ENCODE measurements at regions not wholly inside any gene's neighbourhood (a gene's known extent, or its start where the extent isn't known, plus 50 kb on each side); places are given as distances from the start of the nearest gene placed in this dataset.

DNA sequence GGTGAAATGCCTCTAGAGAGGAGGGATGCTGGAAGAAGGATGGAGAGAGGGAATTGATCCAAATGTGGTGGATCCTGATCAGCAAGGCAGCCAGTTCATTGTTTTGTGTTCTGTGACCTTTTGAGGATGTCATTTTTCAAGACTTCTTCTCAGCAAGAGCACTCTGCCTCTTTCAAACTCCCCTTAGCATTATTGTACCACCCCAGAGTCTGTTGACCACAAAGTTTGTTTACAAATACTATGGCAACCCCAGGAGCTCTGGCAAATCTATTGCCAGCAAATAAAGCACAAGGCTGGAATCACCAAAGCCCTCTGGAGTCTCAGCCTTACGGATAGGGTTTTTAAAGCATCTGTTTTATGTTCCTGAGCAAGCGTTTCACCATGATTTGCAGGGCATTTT is 76.2 kb upstream of the SLC1A3 start:
- TF ChIP-seq, protein P1, sequence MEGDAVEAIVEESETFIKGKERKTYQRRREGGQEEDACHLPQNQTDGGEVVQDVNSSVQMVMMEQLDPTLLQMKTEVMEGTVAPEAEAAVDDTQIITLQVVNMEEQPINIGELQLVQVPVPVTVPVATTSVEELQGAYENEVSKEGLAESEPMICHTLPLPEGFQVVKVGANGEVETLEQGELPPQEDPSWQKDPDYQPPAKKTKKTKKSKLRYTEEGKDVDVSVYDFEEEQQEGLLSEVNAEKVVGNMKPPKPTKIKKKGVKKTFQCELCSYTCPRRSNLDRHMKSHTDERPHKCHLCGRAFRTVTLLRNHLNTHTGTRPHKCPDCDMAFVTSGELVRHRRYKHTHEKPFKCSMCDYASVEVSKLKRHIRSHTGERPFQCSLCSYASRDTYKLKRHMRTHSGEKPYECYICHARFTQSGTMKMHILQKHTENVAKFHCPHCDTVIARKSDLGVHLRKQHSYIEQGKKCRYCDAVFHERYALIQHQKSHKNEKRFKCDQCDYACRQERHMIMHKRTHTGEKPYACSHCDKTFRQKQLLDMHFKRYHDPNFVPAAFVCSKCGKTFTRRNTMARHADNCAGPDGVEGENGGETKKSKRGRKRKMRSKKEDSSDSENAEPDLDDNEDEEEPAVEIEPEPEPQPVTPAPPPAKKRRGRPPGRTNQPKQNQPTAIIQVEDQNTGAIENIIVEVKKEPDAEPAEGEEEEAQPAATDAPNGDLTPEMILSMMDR (conservative IDR thresholded peaks at IDR 0.05 in 1 of 2, IDR thresholded peaks at IDR 0.05 in 1 of 2; ENCODE audit: extremely low read depth in 1 of 2, insufficient read depth in 1 of 2, low read depth in 1 of 2, low read length in 2 of 2) = no peak
- no peak for TF ChIP-seq EZH2 (IDR thresholded peaks at IDR 0.05; ENCODE audit: borderline replicate concordance, low read length)

Measured in mammary epithelial cell (primary cell).